SJCRH30 (cell line): ENCODE measurements at regions not wholly inside any gene's neighbourhood (a gene's known extent, or its start where the extent isn't known, plus 50 kb on each side); places are given as distances from the start of the nearest gene placed in this dataset.
"Not testable (repeated sequence)": the region's sequence is repeated elsewhere in the genome, so short reads cannot be mapped to it uniquely, and the experiment has no call there.

ENCODE experiments used
- DNase-seq, 2 experiments: peaks; one replicate each; pipeline ENCODE4 v3.0.0-alpha.2; 2015 to 2020
- H3K27ac ChIP-seq: fragments of 250-450 bp; sonication (Bioruptor Pico); 2 replicates; pipeline ENCODE4 v1.5.1; 2020; ENCODE audit warnings: mild to moderate bottlenecking, moderate library complexity
- H3K27me3 ChIP-seq: fragments of 250-450 bp; sonication (Bioruptor Pico); 2 replicates; pipeline ENCODE4 v1.5.1; 2020; ENCODE audit warnings: mild to moderate bottlenecking, moderate library complexity
- H3K36me3 ChIP-seq: fragments of 250-450 bp; sonication (Bioruptor Pico); 2 replicates; pipeline ENCODE4 v1.5.1; 2020; ENCODE audit warnings: mild to moderate bottlenecking, moderate library complexity
- H3K4me1 ChIP-seq: fragments of 250-450 bp; sonication (Bioruptor Pico); 2 replicates; pipeline ENCODE4 v1.5.1; 2020; ENCODE audit warnings: mild to moderate bottlenecking, moderate library complexity
- H3K4me3 ChIP-seq: fragments of 250-450 bp; sonication (Bioruptor Pico); 2 replicates; pipeline ENCODE4 v1.5.1; 2020; ENCODE audit warnings: mild to moderate bottlenecking, moderate library complexity
- H3K9me3 ChIP-seq: fragments of 250-450 bp; sonication (Bioruptor Pico); replicated peaks from 2 replicates; pipeline ENCODE4 v1.5.1; 2020; ENCODE audit warnings: mild to moderate bottlenecking, moderate library complexity

DNA sequence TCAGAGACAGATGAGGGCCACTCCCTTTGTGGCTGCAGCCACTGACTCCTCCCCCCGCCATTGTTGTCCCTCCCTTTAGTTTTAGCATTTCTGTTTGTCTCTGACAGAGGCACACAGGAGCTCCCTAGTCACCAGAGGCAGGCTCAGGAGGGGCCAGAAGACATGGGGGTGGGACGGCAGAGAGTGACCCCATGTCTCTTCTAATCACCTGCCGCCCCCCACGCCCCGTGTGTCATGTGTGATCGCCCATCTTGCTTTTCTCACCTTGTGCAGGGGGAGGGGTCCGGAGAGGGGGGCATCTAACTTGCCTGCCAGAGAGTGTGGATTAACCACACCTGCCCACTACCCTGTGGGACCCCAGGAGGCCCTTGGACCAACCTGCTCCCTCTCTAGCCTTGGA lies 246.7 kb upstream of the TP53TG3C start:
- not testable (repeated sequence) for H3K27me3 ChIP-seq, H3K9me3 ChIP-seq

DNA sequence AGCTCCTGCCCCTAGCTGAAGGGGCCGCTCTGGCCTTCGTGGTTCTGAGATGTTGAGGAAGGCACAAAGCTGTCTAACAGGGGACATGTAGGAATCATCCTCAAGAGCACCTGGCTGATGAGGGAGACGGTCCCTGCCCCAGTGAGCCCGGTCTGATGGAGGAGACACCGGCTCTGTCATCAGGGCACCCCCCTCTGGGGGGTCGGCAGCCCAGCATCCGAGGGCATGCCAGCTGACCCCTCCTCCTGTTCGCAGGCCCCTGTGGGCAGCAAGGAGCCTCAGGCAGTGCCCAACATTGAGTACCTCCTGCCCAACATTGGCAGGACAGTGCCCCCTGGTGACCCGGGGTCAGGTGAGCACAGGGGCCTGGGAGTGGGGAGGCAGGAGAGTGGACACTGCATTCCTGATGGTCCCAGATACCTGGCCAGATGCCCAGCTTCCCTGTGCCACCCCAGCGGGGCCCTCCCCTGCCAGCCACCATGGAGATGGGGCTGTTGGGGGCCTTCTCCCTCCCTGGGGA lies 247.9 kb upstream of the TP53TG3C start:
- not testable (repeated sequence) for H3K27ac ChIP-seq, DNase-seq, H3K27me3 ChIP-seq, H3K4me3 ChIP-seq, H3K36me3 ChIP-seq, H3K4me1 ChIP-seq, H3K9me3 ChIP-seq

More for the DNA sequence above, 246.7 kb upstream of the TP53TG3C start:
- H3K36me3 ChIP-seq, H3K27ac ChIP-seq, H3K4me1 ChIP-seq, DNase-seq, H3K4me3 ChIP-seq: not testable (repeated sequence)

DNA sequence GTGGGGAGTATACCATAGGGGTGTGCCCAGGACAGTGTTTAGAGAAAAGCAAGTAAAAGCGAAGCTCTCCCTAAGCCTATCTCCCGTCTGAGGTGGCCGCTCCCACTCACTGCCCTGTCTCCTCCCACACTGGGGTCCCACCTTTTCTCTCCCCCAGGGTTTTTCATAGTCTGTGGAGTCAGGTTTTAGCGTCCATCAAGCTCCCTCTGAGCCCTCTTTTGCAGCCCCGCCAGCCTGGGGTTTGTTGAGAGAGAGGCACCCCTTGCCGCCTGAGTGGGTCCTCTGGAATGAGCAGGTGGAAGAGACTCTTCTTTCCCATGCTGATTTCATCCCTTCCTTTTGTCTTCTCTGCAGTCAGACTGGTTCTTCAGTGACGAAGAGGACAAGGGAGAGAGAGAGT lies 248.7 kb upstream of the TP53TG3C start:
- H3K36me3 ChIP-seq, DNase-seq, H3K27me3 ChIP-seq, H3K9me3 ChIP-seq, H3K27ac ChIP-seq, H3K4me3 ChIP-seq, H3K4me1 ChIP-seq: not testable (repeated sequence)

DNA sequence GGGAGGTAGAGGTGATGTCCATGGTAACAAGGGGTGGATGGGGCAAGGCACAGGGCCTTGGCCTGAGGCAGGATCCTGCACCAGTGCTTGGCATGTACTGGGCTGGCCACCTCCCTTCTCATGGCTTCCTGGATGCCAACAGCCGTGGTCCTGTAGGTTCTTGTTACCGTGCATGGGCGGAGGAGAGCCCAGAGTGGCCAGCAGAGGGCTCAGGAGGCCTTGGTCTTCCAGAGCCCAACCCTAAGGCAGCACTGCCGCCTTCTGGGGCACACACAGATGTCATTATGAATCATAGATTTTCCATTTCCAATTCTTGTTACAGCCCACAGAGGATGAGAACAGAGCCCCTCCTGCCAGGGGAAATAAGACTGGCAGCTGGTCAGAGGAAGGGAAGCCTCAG lies 254.2 kb upstream of the TP53TG3C start:
- not testable (repeated sequence) for H3K27me3 ChIP-seq, H3K36me3 ChIP-seq, H3K4me3 ChIP-seq, H3K4me1 ChIP-seq, H3K27ac ChIP-seq, DNase-seq, H3K9me3 ChIP-seq

DNA sequence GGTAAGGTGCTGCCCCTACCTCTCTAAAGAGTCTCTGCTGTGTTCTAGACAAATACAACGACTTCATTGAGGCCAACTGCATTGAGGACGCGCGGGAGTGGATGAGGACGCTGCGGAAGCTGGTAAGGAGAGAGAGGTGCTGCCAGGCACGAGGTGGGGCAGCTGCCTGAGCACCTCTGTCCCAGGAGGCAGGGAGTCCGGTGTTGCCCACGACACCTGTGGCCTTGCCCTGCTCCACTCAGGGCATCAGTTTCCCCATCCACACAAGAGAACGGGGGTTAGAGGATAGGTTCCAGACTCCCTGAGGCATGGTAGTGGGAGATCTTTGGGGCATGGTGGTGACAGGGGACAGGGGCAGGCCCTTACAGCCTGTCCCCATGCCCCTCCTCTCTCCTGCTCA lies 256.1 kb upstream of the TP53TG3C start:
- H3K36me3 ChIP-seq, DNase-seq, H3K4me3 ChIP-seq, H3K27ac ChIP-seq, H3K4me1 ChIP-seq, H3K9me3 ChIP-seq, H3K27me3 ChIP-seq: not testable (repeated sequence)

DNA sequence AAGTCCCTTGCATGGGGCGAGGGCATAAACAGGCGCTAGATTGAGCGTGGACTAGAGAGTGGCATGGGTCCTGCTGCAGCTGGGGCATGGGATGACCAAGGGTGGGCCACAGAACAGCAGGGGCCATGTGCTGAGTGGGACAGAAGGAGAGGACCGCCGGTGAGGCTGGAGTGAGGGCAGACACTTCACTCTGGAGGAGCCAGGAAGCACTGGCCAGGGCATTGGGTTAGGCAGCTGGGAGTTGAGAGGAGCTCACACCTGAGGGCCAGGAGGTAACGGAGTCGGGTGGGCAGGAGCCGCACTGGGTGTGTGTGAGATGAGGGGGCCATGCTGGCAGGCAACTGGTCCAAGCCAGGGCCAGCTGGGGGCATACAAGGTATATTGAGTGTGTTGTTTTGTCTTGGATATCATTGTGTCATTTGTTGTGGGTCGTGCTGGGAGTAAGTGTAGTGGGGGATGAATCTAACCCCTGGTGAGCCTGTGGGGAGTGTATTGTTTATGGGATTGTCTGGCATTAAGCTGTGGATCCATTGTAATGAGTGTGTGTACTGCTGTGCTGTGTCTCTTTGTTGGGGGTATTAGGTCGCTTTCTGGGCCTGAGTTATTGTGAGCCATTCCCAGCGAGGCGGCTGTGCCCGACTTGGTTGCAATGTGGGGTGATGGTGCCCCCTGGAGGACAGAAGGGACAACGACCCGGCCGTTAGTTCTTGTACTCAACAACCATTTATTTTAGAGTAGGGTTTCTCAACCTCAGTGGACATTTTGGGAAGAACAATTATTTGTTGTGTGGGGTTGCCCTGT lies 256.5 kb upstream of the TP53TG3 start:
- not testable (repeated sequence) for DNase-seq, H3K4me3 ChIP-seq, H3K4me1 ChIP-seq, H3K9me3 ChIP-seq, H3K27ac ChIP-seq, H3K36me3 ChIP-seq, H3K27me3 ChIP-seq

DNA sequence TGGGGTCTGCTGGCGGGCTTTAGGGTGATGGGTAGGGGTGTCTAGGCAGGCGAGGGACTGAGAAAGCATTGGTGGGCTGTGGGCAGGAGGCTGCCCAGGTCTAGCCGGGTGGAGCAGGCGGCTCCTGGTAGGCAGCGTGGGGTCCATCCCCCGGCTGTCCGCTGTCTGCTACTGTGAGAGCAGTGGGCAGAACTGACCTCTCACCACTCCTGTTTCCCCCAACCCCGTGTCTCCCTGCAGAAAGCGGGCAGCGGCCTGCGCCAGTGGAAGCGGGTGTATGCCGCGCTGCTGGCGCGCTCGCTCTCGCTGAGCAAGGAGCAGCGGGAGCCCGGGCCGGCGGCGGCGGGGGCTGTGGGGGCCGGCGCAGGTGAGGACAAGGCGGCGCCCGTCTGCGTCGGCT lies 249.2 kb upstream of the TP53TG3 start:
- not testable (repeated sequence) for H3K36me3 ChIP-seq, H3K4me1 ChIP-seq, H3K9me3 ChIP-seq, H3K27me3 ChIP-seq, DNase-seq, H3K4me3 ChIP-seq, H3K27ac ChIP-seq

DNA sequence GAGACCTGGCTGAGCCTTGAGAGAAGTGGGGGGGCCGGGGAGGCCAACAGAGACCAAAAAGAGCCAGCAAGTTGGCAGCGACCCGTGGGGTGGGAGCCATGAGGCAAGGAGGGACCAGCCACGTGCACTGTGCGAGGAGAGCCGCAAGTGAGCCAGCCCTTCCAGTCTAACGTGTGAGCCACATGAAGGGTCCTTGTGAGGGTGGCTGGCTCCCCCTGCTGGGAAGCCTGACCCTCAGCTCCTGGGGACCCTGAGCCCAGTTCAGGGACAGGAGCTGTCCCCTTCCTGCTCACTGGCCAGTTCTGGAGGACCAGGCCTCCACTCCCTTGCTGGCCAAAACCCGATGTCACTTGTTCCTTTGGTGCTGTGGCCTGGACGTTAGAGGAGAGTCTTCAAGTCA lies 246.6 kb upstream of the TP53TG3 start:
- H3K36me3 ChIP-seq, H3K9me3 ChIP-seq, H3K4me1 ChIP-seq, H3K27me3 ChIP-seq, H3K4me3 ChIP-seq, H3K27ac ChIP-seq: not testable (repeated sequence)
- peak; percentile 1 to 15 for DNase-seq

DNA sequence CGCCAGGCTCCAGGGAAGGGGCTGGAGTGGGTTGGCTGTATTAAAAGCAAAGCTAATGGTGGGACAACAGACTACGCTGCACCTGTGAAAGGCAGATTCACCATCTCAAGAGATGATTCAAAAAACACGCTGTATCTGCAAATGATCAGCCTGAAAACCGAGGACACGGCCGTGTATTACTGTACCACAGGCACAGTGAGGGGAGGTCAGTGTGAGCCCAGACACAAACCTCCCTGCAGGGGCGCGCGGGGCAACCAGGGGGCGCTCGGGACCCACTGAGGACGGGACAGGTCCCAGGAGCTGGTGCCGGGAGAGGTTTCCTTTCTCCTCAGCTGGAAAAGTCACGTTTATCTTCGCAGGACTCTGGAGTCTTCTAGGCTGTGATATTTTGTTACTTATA lies 239.4 kb upstream of the TP53TG3 start:
- not testable (repeated sequence) for H3K9me3 ChIP-seq, H3K27ac ChIP-seq, H3K4me3 ChIP-seq, H3K36me3 ChIP-seq, DNase-seq, H3K27me3 ChIP-seq, H3K4me1 ChIP-seq

DNA sequence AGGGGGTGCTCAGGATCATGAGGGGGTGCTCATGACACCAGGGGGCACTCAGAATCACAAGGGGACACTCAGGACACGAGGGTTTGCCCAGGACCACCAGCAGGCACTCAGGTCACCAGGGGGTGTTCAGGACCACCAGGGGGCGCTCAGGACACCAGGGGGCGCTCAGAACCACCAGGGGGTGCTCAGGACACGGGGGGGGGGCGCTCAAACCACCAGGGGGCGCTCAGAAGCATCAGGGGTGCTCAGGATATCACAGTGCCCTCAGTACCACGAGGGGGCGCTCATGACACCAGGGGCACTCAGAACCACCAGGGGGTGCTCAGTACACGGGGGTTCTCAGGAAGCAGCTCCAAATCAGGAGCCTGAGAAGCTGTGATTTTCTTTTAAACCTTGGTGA lies 221.8 kb upstream of the TP53TG3 start:
- not testable (repeated sequence) for H3K9me3 ChIP-seq

DNA sequence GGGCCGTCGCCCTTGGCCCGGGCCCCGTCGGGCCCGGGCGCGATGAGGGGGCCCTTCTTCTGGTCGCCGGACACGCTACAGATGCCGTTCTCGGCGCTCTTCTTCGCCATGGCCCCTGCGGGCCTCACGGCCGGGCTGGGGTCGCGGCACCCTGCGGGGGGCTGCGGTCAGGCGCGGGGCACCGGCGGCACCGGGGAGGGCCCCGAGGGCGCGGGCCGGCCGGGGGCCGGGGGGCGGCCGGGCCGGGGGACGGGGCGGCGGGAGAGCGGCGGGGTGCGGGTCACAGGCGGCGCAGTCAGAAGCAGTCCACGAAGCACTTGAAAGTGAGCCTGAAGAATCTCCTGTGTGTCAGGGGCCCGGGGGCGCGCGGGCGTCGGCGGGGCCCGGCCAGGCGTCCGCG lies 209.4 kb upstream of the TP53TG3 start:
- H3K9me3 ChIP-seq, H3K4me3 ChIP-seq, H3K27ac ChIP-seq, DNase-seq, H3K4me1 ChIP-seq, H3K27me3 ChIP-seq, H3K36me3 ChIP-seq: not testable (repeated sequence)

More for the DNA sequence above, 221.8 kb upstream of the TP53TG3 start:
- H3K36me3 ChIP-seq, H3K4me3 ChIP-seq, H3K4me1 ChIP-seq, H3K27ac ChIP-seq, H3K27me3 ChIP-seq: not testable (repeated sequence)
- peak in 1 of 2 experiments; percentile 1 for DNase-seq

DNA sequence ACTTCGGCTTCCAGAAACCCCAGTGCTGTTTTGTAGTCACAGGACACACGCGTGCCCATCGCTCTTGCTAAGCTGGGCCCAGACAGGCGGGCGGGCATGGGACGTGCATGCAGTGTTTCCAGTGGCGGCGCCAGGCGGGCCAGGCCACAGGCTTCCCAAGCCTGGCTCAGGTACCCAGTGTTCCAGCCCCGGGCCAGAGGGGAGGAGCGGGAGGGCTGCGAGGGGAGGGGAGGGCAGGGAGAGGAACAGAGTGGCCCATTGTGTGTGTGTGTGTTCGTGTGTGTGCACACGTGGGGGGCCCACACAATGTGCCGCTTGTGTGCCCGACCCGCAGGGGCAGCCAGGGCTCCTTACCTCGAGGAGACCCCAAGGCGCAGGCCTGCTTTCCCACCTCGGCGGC lies 208.6 kb upstream of the TP53TG3 start:
- not testable (repeated sequence) for H3K9me3 ChIP-seq, H3K27me3 ChIP-seq, H3K4me1 ChIP-seq, DNase-seq, H3K4me3 ChIP-seq, H3K36me3 ChIP-seq, H3K27ac ChIP-seq

DNA sequence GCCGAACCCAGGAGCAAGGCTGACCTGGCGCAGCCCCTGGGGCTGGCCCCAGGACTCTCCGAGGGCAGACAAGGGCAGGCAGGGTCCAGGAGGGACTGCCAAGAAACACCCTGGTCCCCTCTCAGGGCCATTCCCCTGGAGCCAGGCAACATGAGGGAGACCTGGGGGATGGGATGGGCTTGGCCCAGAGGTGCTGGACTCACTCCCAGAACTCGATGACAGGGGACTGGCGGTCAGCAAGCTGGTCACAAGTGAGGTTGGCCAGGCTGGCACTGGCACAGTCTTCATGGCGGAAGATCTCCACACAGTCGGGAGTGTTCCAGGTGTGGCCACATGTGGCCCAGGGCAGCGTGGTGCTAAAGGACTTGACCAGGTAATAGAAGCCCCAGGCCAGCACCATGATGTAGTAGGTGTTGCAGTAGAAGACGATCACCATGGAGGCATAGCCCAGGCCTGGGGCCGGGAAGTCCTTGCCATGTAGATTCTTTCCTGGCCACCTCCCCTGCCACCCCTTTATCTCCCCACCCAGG lies 206.4 kb upstream of the TP53TG3 start:
- H3K27me3 ChIP-seq, H3K9me3 ChIP-seq, H3K4me1 ChIP-seq, DNase-seq, H3K36me3 ChIP-seq, H3K4me3 ChIP-seq, H3K27ac ChIP-seq: not testable (repeated sequence)

DNA sequence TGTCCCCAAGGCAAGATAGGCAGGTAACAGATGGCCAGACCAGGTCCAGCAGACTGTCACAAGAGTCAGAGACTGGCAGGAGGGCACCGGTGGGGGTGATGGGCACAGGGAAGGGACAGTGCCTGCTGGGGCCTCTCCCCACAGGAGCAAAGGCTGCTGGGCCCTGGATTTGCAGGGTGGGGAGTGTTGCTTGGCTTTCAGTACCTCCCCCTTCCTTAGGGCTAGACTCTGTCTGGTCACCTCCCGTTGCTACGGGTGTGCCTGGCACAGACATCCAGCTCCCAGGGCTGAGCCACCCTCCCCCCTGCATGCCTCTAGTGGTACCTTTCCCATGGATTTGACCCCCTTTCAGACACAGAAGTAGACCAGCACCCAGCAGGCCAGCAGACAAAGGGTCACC lies 205.7 kb upstream of the TP53TG3 start:
- DNase-seq, H3K4me1 ChIP-seq, H3K9me3 ChIP-seq, H3K27me3 ChIP-seq, H3K36me3 ChIP-seq, H3K27ac ChIP-seq, H3K4me3 ChIP-seq: not testable (repeated sequence)

DNA sequence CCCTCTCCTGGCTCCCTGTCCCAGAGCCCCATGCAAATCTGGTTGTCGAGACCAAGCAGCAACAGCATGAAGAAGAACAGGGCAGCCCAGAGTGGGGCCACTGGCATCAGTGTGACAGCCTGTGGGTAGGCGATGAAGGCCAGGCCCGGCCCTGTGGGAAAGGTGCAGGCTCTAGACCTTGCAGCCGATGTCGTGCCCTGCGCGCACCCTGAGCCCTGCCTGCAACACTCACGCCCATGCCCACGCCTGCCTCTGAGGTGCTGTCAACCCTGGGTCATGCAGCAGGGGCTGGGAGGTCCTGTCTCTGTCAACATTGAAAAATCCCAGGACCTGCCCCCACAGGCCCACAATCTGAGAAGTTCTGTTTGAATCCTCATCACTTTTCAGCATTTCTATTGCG lies 204.0 kb upstream of the TP53TG3 start:
- H3K9me3 ChIP-seq, H3K27ac ChIP-seq, H3K36me3 ChIP-seq, H3K27me3 ChIP-seq, DNase-seq, H3K4me1 ChIP-seq, H3K4me3 ChIP-seq: not testable (repeated sequence)

DNA sequence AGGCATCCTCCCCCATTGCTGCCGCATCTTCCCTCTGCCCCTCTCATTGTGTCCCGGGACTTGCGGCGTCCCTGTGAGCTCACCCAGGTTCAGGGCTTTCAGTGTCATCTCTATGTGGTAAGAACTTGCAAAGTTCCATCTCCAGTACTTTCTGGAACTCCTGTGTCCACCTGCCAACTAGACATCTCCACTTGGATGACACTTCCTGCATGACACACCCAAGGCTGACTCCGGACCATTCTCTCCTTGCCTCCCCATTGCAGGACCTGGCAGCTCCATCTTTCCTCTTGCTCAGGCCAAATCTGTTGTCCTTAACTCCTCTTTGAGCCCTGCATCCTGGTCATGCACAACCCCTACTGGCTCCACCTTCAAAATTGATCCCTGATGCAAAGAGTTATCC lies 200.8 kb upstream of the TP53TG3 start:
- DNase-seq, H3K36me3 ChIP-seq, H3K4me1 ChIP-seq, H3K27ac ChIP-seq, H3K4me3 ChIP-seq, H3K9me3 ChIP-seq, H3K27me3 ChIP-seq: not testable (repeated sequence)
